Vagina (tissue), 2 donors: ENCODE measurements at regions not wholly inside any gene's neighbourhood (a gene's known extent, or its start where the extent isn't known, plus 50 kb on each side); places are given as distances from the start of the nearest gene placed in this dataset.

Experiments used
- POLR2A ChIP-seq, 2 donors: fragments of 450-650 bp; IDR thresholded peaks; one replicate each; pipeline ENCODE4 v1.6.1; 2017; ENCODE audit warnings: antibody characterized with exemption in 2 of 2, mild to moderate bottlenecking in 2 of 2, moderate library complexity in 2 of 2
- TF ChIP-seq, protein P1 (sequence below), 3 experiments: fragments of 450-650 bp in 2 of 3; fragments of 200-600 bp in 1 of 3; sonication (generic) in 1 of 3; IDR thresholded peaks; one replicate each; pipeline ENCODE4 v1.5.1; 2017 to 2019; ENCODE audit warnings: antibody characterized with exemption in 3 of 3, mild to moderate bottlenecking in 2 of 3, moderate library complexity in 2 of 3

GRCh38 chr5:96081276-96081858, 119.7 kb upstream of the ELL2 start:
- TF ChIP-seq, protein P1, sequence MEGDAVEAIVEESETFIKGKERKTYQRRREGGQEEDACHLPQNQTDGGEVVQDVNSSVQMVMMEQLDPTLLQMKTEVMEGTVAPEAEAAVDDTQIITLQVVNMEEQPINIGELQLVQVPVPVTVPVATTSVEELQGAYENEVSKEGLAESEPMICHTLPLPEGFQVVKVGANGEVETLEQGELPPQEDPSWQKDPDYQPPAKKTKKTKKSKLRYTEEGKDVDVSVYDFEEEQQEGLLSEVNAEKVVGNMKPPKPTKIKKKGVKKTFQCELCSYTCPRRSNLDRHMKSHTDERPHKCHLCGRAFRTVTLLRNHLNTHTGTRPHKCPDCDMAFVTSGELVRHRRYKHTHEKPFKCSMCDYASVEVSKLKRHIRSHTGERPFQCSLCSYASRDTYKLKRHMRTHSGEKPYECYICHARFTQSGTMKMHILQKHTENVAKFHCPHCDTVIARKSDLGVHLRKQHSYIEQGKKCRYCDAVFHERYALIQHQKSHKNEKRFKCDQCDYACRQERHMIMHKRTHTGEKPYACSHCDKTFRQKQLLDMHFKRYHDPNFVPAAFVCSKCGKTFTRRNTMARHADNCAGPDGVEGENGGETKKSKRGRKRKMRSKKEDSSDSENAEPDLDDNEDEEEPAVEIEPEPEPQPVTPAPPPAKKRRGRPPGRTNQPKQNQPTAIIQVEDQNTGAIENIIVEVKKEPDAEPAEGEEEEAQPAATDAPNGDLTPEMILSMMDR (IDR thresholded peaks at IDR 0.05): no peak
- no peak for TF ChIP-seq POLR2A (IDR thresholded peaks at IDR 0.05)
